H1 (cell line): ENCODE measurements at regions not wholly inside any gene's neighbourhood (a gene's known extent, or its start where the extent isn't known, plus 50 kb on each side); places are given as distances from the start of the nearest gene placed in this dataset.
A peak's percentile ranks its signal among the peaks of the same experiment; 100 is the strongest.

ENCODE experiments used
- CTCF ChIA-PET: fragments of 300-600 bp; sonication (Branson Sonifier 250); formaldehyde crosslinking; loops from one replicate; lab custom pipeline; 2021; ENCODE audit not compliant: partially characterized antibody; lab: Charles Lee
- POLR2A ChIA-PET: fragments of 300-600 bp; sonication (Branson Sonifier 250); formaldehyde crosslinking; loops from one replicate; lab custom pipeline; 2021; ENCODE audit warnings: inconsistent platforms; ENCODE audit not compliant: partially characterized antibody; lab: Charles Lee
- DNase-seq, 2 experiments: peaks; one replicate each; pipeline versions ENCODE4 v3.0.0 to v3.0.0-alpha.2; 2010 to 2022; ENCODE audit warnings: low spot score in 2 of 2, low read depth in 1 of 2, mixed read lengths in 1 of 2
- FAIRE-seq: peaks from 2 replicates; lab custom pipeline; 2011; peaks lifted over from hg19 to GRCh38; lab: Jason Lieb, UNC
- H2AFZ ChIP-seq: 2 replicates; pipeline ENCODE4 v1.8.1; 2012; ENCODE audit warnings: low read length, inconsistent platforms
- H2AK5ac ChIP-seq: 2 replicates; pipeline ENCODE4 v1.6.1; 2013; ENCODE audit warnings: low read depth, low read length
- H2BK120ac ChIP-seq: replicated peaks from 2 replicates; pipeline ENCODE3; 2013; ENCODE audit warnings: low read depth, low read length, inconsistent platforms
- H2BK12ac ChIP-seq: 2 replicates; pipeline ENCODE4 v1.6.1; 2013; ENCODE audit warnings: low read depth, low read length
- H2BK15ac ChIP-seq: 2 replicates; pipeline ENCODE4 v1.6.1; 2013; ENCODE audit warnings: low read length
- H2BK20ac ChIP-seq: 2 replicates; pipeline ENCODE4 v1.6.1; 2013; ENCODE audit warnings: low read length
- H2BK5ac ChIP-seq: 2 replicates; pipeline ENCODE4 v1.6.1; 2013; ENCODE audit warnings: low read depth, low read length
- H3K14ac ChIP-seq: 2 replicates; pipeline ENCODE4 v1.6.1; 2013; ENCODE audit warnings: inconsistent platforms; ENCODE audit not compliant: insufficient read length
- H3K18ac ChIP-seq: 2 replicates; pipeline ENCODE4 v1.6.1; 2013; ENCODE audit warnings: low read length; ENCODE audit errors: extremely low read depth
- H3K23ac ChIP-seq: 2 replicates; pipeline ENCODE4 v1.6.1; 2013; ENCODE audit warnings: inconsistent platforms; ENCODE audit not compliant: insufficient read length
- H3K23me2 ChIP-seq: 2 replicates; pipeline ENCODE4 v1.6.1; 2013; ENCODE audit warnings: low read depth, low read length
- H3K27ac ChIP-seq: 2 replicates; pipeline ENCODE4 v1.6.1; 2011; ENCODE audit warnings: low read depth, low read length, inconsistent platforms
- H3K27me3 ChIP-seq, 4 experiments: replicated peaks in 1 of 4; 1 replicate in 1 of 4; 2 replicates in 3 of 4; pipeline versions ENCODE4 v1.6.1 to v1.8.1; 2011 to 2013; ENCODE audit warnings: low read length in 3 of 4, mild to moderate bottlenecking in 3 of 4, inconsistent platforms in 2 of 4, mixed read lengths in 2 of 4, moderate library complexity in 1 of 4; ENCODE audit not compliant: control insufficient read depth in 3 of 4, insufficient read depth in 3 of 4; ENCODE audit errors: extremely low read depth in 1 of 4
- H3K36me3 ChIP-seq, 4 experiments: 2 replicates each; pipeline versions ENCODE4 v1.6.1 to v1.8.1; 2011 to 2013; ENCODE audit warnings: mild to moderate bottlenecking in 4 of 4, low read length in 3 of 4, moderate library complexity in 2 of 4, control low read depth in 1 of 4, inconsistent platforms in 1 of 4; ENCODE audit not compliant: insufficient read depth in 4 of 4, control insufficient read depth in 2 of 4
- H3K4ac ChIP-seq: replicated peaks from 2 replicates; pipeline ENCODE3; 2013; ENCODE audit warnings: low read length, low read depth, mixed read lengths, inconsistent platforms; ENCODE audit not compliant: insufficient read length
- H3K4me1 ChIP-seq, 4 experiments: replicated peaks in 1 of 4; 1 replicate in 1 of 4; 2 replicates in 3 of 4; pipeline versions ENCODE4 v1.6.1 to v1.8.1; 2011 to 2013; ENCODE audit warnings: low read length in 3 of 4, inconsistent platforms in 2 of 4, mixed read lengths in 1 of 4; ENCODE audit not compliant: insufficient read depth in 4 of 4, control insufficient read depth in 3 of 4
- H3K4me2 ChIP-seq, 2 experiments: 2 replicates each; pipeline versions ENCODE4 v1.6.1 to v1.8.1; 2011 to 2013; ENCODE audit warnings: low read depth in 2 of 2, low read length in 2 of 2, control low read depth in 1 of 2, inconsistent platforms in 1 of 2, mild to moderate bottlenecking in 1 of 2; ENCODE audit not compliant: insufficient read depth in 1 of 2
- H3K4me3 ChIP-seq, 4 experiments: fragments of 200-600, 300-600 bp in 1 of 4; sonication (generic), shearing (Covaris generic), sonication (Bioruptor Twin) in 1 of 4; 2 replicates each; pipeline versions ENCODE4 v1.5.1 to v1.8.1; 2011 to 2016; ENCODE audit warnings: low read length in 4 of 4, low read depth in 3 of 4, control low read depth in 2 of 4, inconsistent platforms in 2 of 4, mild to moderate bottlenecking in 2 of 4, mixed read lengths in 1 of 4, moderate library complexity in 1 of 4; ENCODE audit not compliant: insufficient read depth in 2 of 4; ENCODE audit errors: extremely low read depth in 1 of 4
- H3K56ac ChIP-seq: replicated peaks from 2 replicates; pipeline ENCODE3; 2013; ENCODE audit warnings: low read depth, mild to moderate bottlenecking, mixed read lengths, low read length, inconsistent platforms; ENCODE audit not compliant: insufficient read length
- H3K79me1 ChIP-seq: 2 replicates; pipeline ENCODE4 v1.6.1; 2013; ENCODE audit warnings: low read depth, low read length, control low read depth
- H3K79me2 ChIP-seq, 2 experiments: 2 replicates each; pipeline versions ENCODE4 v1.6.1 to v1.8.1; 2012 to 2013; ENCODE audit warnings: low read length in 2 of 2, mild to moderate bottlenecking in 2 of 2, inconsistent platforms in 1 of 2; ENCODE audit not compliant: insufficient read depth in 2 of 2, control insufficient read depth in 1 of 2
- H3K9ac ChIP-seq, 4 experiments: replicated peaks in 1 of 4; 1 replicate in 1 of 4; 2 replicates in 3 of 4; pipeline versions ENCODE4 v1.6.1 to v1.8.1; 2011 to 2013; ENCODE audit warnings: low read depth in 3 of 4, low read length in 3 of 4, control low read depth in 2 of 4, mild to moderate bottlenecking in 2 of 4, moderate library complexity in 2 of 4, inconsistent platforms in 1 of 4; ENCODE audit errors: extremely low read depth in 1 of 4
- H3K9me3 ChIP-seq, 2 experiments: 2 replicates each; pipeline versions ENCODE4 v1.6.1 to v1.8.1; 2012 to 2013; ENCODE audit warnings: mild to moderate bottlenecking in 2 of 2, moderate library complexity in 2 of 2, control low read depth in 1 of 2, inconsistent platforms in 1 of 2, low read depth in 1 of 2, low read length in 1 of 2, mixed read lengths in 1 of 2; ENCODE audit not compliant: insufficient read depth in 2 of 2
- H4K20me1 ChIP-seq, 2 experiments: replicated peaks in 1 of 2; 2 replicates each; pipeline versions ENCODE3 to v1.8.1; 2011 to 2013; ENCODE audit warnings: inconsistent platforms in 2 of 2, low read length in 2 of 2, mild to moderate bottlenecking in 1 of 2; ENCODE audit not compliant: insufficient read depth in 2 of 2, control insufficient read depth in 1 of 2
- H4K5ac ChIP-seq: 2 replicates; pipeline ENCODE4 v1.6.1; 2013; ENCODE audit warnings: low read length, low read depth, mixed read lengths, inconsistent platforms; ENCODE audit not compliant: insufficient read length
- H4K8ac ChIP-seq: 2 replicates; pipeline ENCODE4 v1.8.0; 2013; ENCODE audit warnings: mild to moderate bottlenecking, moderate library complexity, low read length, inconsistent platforms; ENCODE audit not compliant: insufficient read depth; ENCODE audit errors: extremely low read depth
- H4K91ac ChIP-seq: replicated peaks from 2 replicates; pipeline ENCODE3; 2013; ENCODE audit warnings: low read length, mixed read lengths, inconsistent platforms; ENCODE audit not compliant: insufficient read length
- WGBS, 2 experiments: shearing (Covaris generic) in 1 of 2; methylation state at CpG; one replicate each; pipeline versions ENCODE4 v1.1.6 to v1.1.7; 2013 to 2015; ENCODE audit warnings: low lambda C conversion rate in 2 of 2, mixed read lengths in 2 of 2, inconsistent platforms in 1 of 2, low coverage in 1 of 2, missing lambda C conversion rate in 1 of 2; ENCODE audit not compliant: insufficient replicate concordance in 2 of 2, insufficient coverage in 1 of 2, insufficient read length in 1 of 2; ENCODE audit errors: extremely low coverage in 1 of 2, missing lambda C conversion rate in 1 of 2; 5-methylcytosine and 5-hydroxymethylcytosine counted together

- Histone ChIP-seq H3K79me1 (no peaks in the 10 kb centered on the region), H4K5ac (no peak overlapping the region), H4K20me1 (no peaks in the 10 kb centered on the region), H3K4me1 (peaks cover 0 to 8% (median 4%) of the 10 kb centered on the region in 4 experiments; a peak in 2 of 7 replicates), H3K4me2 (no peak overlapping the region), H4K91ac (no peak overlapping the region), H3K23me2 (no peaks in the 10 kb centered on the region), H2AK5ac (no peak overlapping the region), H2BK20ac (no peak overlapping the region), H2BK15ac (no peak overlapping the region), H2BK5ac (no peak overlapping the region), H3K4ac (no peak overlapping the region), H2AFZ (0 out of 2 replicates have a peak overlapping the region, but pooled peaks have one; percentile 26), H3K56ac (no peak overlapping the region), H3K14ac (no peak overlapping the region), H3K18ac (no peak overlapping the region), H3K9me3 (no peaks in the 10 kb centered on the region), H2BK120ac (no peak overlapping the region), H3K79me2 (no peaks in the 10 kb centered on the region), H3K4me3 (no peak overlapping the region), H3K23ac (no peak overlapping the region), H3K27ac (no peak overlapping the region), H2BK12ac (no peak overlapping the region), H4K8ac (no peak overlapping the region), H3K27me3 (peaks cover 0 to 3% (median 1%) of the 10 kb centered on the region in 4 experiments; a peak in 1 of 7 replicates), H3K9ac (no peak overlapping the region), H3K36me3 (no peaks in the 10 kb centered on the region)
- WGBS, 2 experiments: 63% methylated on average over 3 of the region's 3 CpGs; no CpG with 5 or more reads in 1 of the 2 experiments
- ChIA-PET CTCF (interaction anchor here (0.6 to 1.5 kb wide), 4 partner anchors 14 to 277 kb away, joined by 3 read pairs; no protein-coding TSS in a partner anchor), POLR2A (no interaction called here)
- no peak for FAIRE-seq
- DNase-seq: no peak
Measured at GRCh38 chr12:16453319-16453718, 105.9 kb downstream of the MGST1 start.
